ENCODE measurements at regions not wholly inside any gene's neighbourhood (a gene's known extent, or its start where the extent isn't known, plus 50 kb on each side); places are given as distances from the start of the nearest gene placed in this dataset.

- no peaks in the 10 kb centered on the region for H3K27me3 ChIP-seq
- no peaks in the 10 kb centered on the region for H3K36me3 ChIP-seq
- Mint-ChIP-seq H3K9me3 (peaks cover 7% of the 10 kb centered on the region), H3K27ac (no peak overlapping the region), H3K27me3 (ENCODE audit: insufficient read depth, low read depth) (peaks cover 3% of the 10 kb centered on the region), H3K4me1 (peaks cover 3% of the 10 kb centered on the region), H3K36me3 (no peaks in the 10 kb centered on the region), H3K4me3 (no peak overlapping the region)
- DNase-seq (ENCODE audit: low spot score): no peak
- TF ChIP-seq CTCF (IDR thresholded peaks at IDR 0.05) (no peak), EZH2phosphoT487 (IDR thresholded peaks at IDR 0.05) (no peak), EZH2 (IDR thresholded peaks at IDR 0.05) (no peak)
- H3F3A ChIP-seq (ENCODE audit: low read depth): no peaks in the 10 kb centered on the region
- H3K4me2 ChIP-seq: no peak overlapping the region
- no peaks in the 10 kb centered on the region for H3K79me2 ChIP-seq (ENCODE audit: low read depth)
- H3K4me3 ChIP-seq: no peak overlapping the region
- H3K9ac ChIP-seq: no peak overlapping the region
- H3K27ac ChIP-seq: no peak overlapping the region
- H2AFZ ChIP-seq (replicated peaks): no peak overlapping the region
- no peaks in the 10 kb centered on the region for H4K20me1 ChIP-seq (ENCODE audit: low read depth)
- no peaks in the 10 kb centered on the region for H3K4me1 ChIP-seq
- H3K9me3 ChIP-seq (ENCODE audit: low read depth): no peaks in the 10 kb centered on the region
Observed at GRCh38 chr10:88170628-88171027, 307.2 kb downstream of the PTEN start.

GRCh38 chr10:88172159-88172558 lies 308.7 kb downstream of the PTEN start:
- no peak for DNase-seq (ENCODE audit: low spot score)
- H3K36me3 ChIP-seq: no peaks in the 10 kb centered on the region
- Mint-ChIP-seq H3K27ac (no peak overlapping the region), H3K4me1 (no peaks in the 10 kb centered on the region), H3K4me3 (no peak overlapping the region), H3K27me3 (ENCODE audit: insufficient read depth, low read depth) (peaks cover 3% of the 10 kb centered on the region), H3K9me3 (peaks cover 9% of the 10 kb centered on the region), H3K36me3 (no peaks in the 10 kb centered on the region)
- H3K4me1 ChIP-seq: no peaks in the 10 kb centered on the region
- H3K4me3 ChIP-seq: no peak overlapping the region
- no peaks in the 10 kb centered on the region for H3K9me3 ChIP-seq (ENCODE audit: low read depth)
- no peaks in the 10 kb centered on the region for H4K20me1 ChIP-seq (ENCODE audit: low read depth)
- H3K9ac ChIP-seq: no peak overlapping the region
- no peaks in the 10 kb centered on the region for H3K27me3 ChIP-seq
- H3K79me2 ChIP-seq (ENCODE audit: low read depth): no peaks in the 10 kb centered on the region
- no peak overlapping the region for H3K27ac ChIP-seq
- no peak overlapping the region for H3K4me2 ChIP-seq
- no peak overlapping the region for H2AFZ ChIP-seq (replicated peaks)
- TF ChIP-seq EZH2 (IDR thresholded peaks at IDR 0.05) (no peak), EZH2phosphoT487 (IDR thresholded peaks at IDR 0.05) (no peak), CTCF (IDR thresholded peaks at IDR 0.05) (no peak)
- no peaks in the 10 kb centered on the region for H3F3A ChIP-seq (ENCODE audit: low read depth)

GRCh38 chr10:88174391-88174790 lies 311.0 kb downstream of the PTEN start:
- no peak overlapping the region for H3K4me3 ChIP-seq
- peaks cover 9% of the 10 kb centered on the region for H3K9me3 Mint-ChIP-seq
- no peaks in the 10 kb centered on the region for H3K36me3 Mint-ChIP-seq
- H3K27me3 Mint-ChIP-seq (ENCODE audit: insufficient read depth, low read depth): peaks cover 4% of the 10 kb centered on the region
- H3K4me1 Mint-ChIP-seq: no peaks in the 10 kb centered on the region
- H4K20me1 ChIP-seq (ENCODE audit: low read depth): no peaks in the 10 kb centered on the region
- H3K27ac ChIP-seq: no peak overlapping the region
- no peaks in the 10 kb centered on the region for H3K4me1 ChIP-seq
- no peaks in the 10 kb centered on the region for H3K36me3 ChIP-seq
- no peak overlapping the region for H3K9ac ChIP-seq
- DNase-seq (ENCODE audit: low spot score): no peak
- no peak for TF ChIP-seq CTCF (IDR thresholded peaks at IDR 0.05)
- H3K4me3 Mint-ChIP-seq: no peak overlapping the region
- H3K79me2 ChIP-seq (ENCODE audit: low read depth): no peaks in the 10 kb centered on the region
- H3K4me2 ChIP-seq: no peak overlapping the region
- no peaks in the 10 kb centered on the region for H3K27me3 ChIP-seq
- no peaks in the 10 kb centered on the region for H3K9me3 ChIP-seq (ENCODE audit: low read depth)
- no peak overlapping the region for H2AFZ ChIP-seq (replicated peaks)
- H3K27ac Mint-ChIP-seq: no peak overlapping the region
- H3F3A ChIP-seq (ENCODE audit: low read depth): no peaks in the 10 kb centered on the region

- Histone ChIP-seq H3K9ac (no peak overlapping the region), H3K4me3 (no peak overlapping the region), H3K9me3 (ENCODE audit: low read depth) (no peaks in the 10 kb centered on the region), H3K4me2 (no peak overlapping the region), H3K27ac (no peak overlapping the region), H2AFZ (replicated peaks) (no peak overlapping the region), H3K79me2 (ENCODE audit: low read depth) (no peaks in the 10 kb centered on the region), H3K36me3 (no peaks in the 10 kb centered on the region), H4K20me1 (ENCODE audit: low read depth) (no peaks in the 10 kb centered on the region), H3K27me3 (no peaks in the 10 kb centered on the region), H3F3A (ENCODE audit: low read depth) (no peaks in the 10 kb centered on the region), H3K4me1 (no peaks in the 10 kb centered on the region)
- H3K4me1 Mint-ChIP-seq: no peaks in the 10 kb centered on the region
- H3K36me3 Mint-ChIP-seq: no peaks in the 10 kb centered on the region
- no peak overlapping the region for H3K27ac Mint-ChIP-seq
- H3K9me3 Mint-ChIP-seq: peaks cover 9% of the 10 kb centered on the region
- no peak for TF ChIP-seq EZH2 (IDR thresholded peaks at IDR 0.05)
- TF ChIP-seq EZH2phosphoT487 (IDR thresholded peaks at IDR 0.05): no peak
- TF ChIP-seq CTCF (IDR thresholded peaks at IDR 0.05): no peak
- H3K27me3 Mint-ChIP-seq (ENCODE audit: insufficient read depth, low read depth): peaks cover 4% of the 10 kb centered on the region
- DNase-seq (ENCODE audit: low spot score): no peak
- H3K4me3 Mint-ChIP-seq: no peak overlapping the region
Observed at GRCh38 chr10:88178758-88179157, 315.3 kb downstream of the PTEN start.

Measured in neural progenitor cell (in vitro differentiated cells).